Right renal cortex interstitium (tissue), 3 donors: ENCODE measurements at regions not wholly inside any gene's neighbourhood (a gene's known extent, or its start where the extent isn't known, plus 50 kb on each side); places are given as distances from the start of the nearest gene placed in this dataset.
"Not testable (repeated sequence)": the region's sequence is repeated elsewhere in the genome, so short reads cannot be mapped to it uniquely, and the experiment has no call there.

Source experiments
- DNase-seq, 3 donors: peaks; one replicate each; pipeline ENCODE4 v3.0.0-alpha.2; 2013; ENCODE audit warnings: low read depth in 3 of 3, low spot score in 2 of 3

DNA sequence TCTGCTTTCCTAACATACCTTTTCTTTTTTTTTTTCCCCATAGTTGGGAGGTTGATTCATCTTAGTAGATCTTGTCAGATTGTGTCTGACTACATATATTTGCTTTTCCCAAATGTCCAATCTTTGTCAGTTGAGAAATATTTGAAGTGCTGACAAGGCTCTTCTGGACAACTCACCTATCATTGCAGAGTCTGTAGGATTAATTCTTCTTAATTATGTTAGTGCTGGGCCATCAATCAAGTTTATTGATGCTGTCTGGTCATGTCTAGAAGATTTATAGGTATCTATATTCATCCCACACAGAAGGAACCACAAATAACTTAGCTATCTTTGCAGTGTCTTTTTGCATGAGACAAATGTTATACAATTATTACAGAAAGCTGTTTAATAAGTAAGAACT, 310.6 kb downstream of the ACTR3B start:
- DNase-seq: peak in 1 of 3 donors; percentile 43

DNA sequence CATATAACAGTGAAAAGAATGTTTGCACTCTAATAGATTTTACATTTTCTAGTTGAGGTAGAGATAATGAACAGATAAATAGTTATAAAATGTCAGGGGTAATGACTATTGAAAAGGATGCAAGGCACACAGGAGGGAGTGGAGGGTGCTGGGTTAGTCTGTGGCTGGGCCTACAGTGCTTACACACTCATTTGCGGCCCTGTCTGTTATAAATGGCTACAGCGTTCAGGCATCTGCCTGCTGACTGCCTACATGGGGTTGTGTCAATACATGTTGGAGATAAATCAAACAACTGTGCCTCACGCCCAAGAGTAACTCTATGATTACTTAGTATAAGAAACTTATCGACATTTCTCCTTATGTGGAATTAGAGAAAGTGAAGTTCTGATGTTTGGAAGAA, 313.3 kb downstream of the ACTR3B start:
- DNase-seq: no peak

DNA sequence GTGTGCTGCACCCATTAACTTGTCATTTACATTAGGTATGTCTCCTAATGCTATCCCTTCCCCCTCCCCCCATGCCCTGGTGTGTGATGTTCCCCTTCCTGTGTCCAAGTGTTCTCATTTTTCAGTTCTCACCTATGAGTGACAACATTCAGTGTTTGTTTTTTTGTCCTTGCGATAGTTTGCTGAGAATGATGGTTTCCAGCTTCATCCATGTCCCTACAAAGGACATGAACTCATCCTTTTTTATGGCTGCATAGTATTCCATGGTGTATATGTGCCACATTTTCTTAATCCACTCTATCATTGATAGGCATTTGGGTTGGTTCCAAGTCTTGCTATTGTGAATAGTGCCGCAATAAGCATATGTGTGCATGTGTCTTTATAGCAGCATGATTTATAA, 316.7 kb downstream of the ACTR3B start:
- DNase-seq: not testable (repeated sequence)

DNA sequence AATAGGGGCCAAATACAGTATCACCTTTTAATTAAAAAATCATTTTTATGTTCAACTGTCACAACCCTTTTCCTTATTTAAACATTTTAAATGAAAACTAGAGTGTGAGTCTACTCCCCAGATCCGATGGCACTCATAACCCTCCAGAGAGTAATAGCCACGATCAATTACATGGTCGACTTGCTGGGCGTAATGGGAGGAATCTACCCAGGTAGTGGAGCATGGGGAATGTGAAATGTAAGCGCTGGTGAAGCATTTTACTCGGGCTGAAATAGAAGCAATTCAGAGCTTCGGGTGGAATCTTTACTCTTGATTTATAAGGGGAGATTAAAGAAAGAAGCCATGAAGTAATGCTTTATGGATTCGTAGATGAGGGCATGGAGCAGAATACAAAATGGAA, 321.9 kb downstream of the ACTR3B start:
- peak in 2 of 3 donors; percentile 41 to 45 for DNase-seq

DNA sequence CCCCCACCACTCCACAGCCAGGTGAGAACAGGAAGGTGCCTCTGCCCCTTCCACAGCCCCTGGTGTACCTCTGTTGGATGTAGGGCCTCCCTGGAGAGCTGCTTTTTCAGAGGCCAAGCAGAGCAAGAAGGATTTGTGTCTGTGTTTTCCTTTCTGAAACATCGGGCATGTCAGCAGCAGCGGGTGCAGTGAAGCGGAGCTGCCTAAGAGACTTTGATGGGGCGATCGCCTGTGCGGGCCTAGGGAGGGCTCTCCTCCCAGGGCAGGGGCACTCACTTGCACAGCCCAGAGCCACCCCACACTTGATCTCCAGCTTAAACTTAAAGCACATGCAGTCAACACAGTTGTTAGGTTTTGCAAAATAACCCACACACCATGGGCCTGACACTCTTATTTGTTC, 324.7 kb downstream of the ACTR3B start:
- DNase-seq: no peak

DNA sequence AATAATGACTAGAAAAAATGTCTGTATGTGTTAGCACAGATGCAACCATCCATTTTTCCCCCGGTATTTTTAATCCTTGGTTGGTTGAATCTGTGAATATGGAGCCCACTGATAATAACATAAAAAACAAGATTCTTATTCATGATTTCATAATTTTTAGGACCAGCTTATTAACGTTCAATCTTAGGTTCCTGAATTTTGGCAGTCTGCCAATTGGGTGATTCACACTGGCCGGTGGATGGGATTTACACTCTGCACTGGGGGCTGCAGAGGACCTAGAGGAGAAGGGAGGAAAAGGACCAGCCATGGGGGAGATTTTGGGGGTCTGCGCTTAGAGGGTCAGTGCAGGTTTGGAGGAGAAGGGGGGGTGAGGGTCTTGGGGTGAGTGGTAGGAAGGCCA, 327.9 kb downstream of the ACTR3B start:
- DNase-seq: no peak

DNA sequence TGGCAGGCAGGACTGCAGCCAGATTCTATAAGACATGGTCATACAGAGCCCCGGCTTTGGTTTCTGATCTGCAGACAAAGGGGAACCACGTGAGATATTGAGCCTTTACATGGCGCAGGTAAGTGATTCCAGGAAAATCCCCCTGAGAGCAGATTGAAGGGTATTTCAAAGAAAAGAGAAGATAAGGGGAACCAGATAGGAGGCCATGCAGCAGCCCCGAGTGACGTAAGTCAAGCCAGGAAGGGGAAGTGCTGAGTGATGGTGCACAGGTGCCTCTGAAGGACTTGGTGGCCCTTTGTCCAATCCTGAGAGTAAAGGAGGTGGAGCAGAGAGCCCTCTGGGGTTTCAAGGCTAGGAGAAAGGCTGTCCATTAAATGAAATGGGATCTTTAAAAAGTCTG, 329.0 kb downstream of the ACTR3B start:
- no peak for DNase-seq

DNA sequence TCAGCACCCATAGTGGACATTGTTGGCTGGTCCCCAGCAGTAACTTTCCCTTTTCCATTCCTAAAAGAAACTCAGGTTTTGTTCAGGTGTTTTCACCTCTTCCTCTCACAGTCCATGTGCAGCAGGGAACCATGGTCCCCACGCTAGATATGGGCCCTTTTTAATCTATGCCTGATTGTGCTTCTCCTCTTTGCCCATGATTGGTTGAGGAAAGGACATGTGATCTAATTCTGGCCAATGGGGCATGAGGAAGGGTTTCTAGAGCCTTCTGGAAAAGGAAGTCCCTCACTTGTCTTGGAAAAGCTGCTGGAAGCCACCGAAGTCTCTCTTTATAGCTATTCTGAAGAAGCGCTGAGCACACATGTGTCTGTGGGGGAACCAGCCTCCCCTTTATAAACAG, 330.7 kb downstream of the ACTR3B start:
- DNase-seq: no peak

DNA sequence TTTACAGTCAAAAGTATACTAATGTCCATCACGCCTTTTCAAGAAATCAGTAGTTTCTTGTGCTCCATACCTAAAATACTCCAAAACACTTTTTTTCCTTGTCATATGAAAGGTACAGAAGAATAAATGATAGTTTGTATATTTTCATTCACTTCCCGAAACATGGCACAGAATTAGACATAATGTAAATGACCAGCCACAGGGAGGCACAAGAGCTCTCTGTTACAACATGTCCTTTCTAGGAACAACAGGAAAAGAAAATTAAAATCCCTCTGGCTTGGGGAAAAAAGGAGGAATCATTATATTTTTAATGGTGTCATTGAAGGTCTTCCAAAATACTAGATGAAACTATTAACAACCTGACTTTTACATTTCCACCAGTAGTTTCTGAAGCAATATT, 331.2 kb downstream of the ACTR3B start:
- DNase-seq: no peak

DNA sequence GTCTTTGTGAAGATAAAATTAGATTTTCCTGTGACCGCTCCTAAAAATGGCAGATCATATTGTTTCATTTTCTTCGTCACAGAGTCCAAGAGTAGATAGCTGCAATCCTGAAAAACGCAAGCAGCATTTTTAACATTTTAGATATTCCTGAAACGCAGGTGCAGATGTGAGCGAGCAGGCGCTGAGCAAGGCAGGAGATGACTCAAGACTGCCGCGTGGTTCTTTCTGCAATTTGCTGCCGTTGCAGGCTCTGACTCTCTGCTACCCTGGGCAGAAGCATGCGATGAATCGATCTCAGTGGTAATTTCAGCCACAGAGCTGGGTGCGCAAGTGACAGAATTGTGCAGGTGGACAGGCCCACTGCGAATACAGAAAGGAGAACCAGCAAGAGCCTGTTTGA, 331.9 kb downstream of the ACTR3B start:
- DNase-seq: no peak

DNA sequence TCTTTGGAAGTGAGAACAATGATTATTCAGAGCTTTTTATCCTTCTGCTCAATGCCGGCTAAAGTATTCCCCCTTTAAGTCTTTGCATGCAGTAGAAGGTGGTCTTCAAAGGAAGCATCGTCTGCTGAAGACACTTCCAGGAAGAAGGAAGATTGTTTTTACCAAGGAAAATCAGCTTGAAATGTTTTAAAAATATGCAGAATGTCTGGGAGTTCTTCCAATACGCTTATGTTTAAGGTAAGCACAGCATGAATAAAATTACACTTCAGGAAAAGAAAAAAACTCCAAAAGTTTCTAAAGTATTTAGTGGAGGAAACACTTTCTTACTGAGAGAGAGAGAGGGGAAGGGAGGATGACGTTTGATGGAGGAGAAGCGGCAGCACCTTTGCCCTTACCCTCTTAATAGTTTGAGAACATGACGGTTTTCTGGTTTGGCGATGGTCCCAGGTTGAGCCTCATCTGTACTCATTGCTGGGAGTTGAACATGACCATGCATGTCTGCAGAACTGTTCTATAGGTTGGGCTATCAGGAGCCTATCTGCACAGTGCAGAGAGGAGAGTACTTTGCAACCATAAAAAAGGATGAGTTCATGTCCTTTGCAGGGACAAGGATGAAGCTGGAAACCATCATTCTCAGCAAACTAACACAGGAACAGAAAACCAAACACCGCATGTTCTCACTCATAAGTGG, 338.1 kb downstream of the ACTR3B start:
- no peak for DNase-seq

DNA sequence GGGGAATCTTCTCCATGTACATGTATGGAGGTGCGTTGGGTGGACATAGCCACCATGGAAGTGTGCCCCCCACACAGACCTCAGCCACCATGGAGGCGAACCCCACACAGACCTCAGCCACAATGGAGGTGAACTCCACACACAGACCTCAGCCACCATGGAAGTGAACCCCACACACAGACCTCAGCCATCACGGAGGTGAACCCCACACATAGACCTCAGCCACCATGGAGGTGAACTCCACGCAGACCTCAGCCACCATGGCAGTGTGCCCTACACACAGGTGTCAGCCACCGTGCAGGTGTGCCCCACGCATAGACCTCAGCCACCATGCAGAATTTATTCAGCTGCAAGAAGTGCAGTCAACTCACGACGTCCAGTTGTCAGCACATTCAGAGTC, 339.7 kb downstream of the ACTR3B start:
- no peak for DNase-seq

DNA sequence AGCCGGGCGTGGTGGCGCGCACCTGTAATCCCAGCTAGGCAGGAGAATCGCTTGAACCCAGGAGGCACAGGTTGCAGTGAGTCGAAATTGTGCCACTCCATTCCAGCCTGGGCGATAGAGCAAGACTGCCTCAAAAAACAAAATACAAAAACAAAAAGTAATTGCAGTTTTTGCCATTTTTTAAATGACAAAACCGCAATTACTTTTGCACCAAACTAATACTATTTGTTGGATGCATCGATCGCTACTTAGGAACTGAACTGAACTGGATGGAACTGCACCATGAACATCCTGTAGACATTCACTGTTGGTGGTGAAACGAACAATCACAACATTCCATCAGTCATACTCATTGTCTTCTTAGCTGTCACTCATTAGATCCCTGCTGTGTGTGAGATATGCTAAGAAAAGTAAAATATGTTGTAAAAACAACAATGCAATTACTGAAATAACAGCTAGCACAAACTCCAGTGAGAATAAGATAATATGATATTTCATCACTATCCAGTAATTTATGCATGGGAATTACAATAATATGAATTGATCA, 341.2 kb downstream of the ACTR3B start:
- no peak for DNase-seq

DNA sequence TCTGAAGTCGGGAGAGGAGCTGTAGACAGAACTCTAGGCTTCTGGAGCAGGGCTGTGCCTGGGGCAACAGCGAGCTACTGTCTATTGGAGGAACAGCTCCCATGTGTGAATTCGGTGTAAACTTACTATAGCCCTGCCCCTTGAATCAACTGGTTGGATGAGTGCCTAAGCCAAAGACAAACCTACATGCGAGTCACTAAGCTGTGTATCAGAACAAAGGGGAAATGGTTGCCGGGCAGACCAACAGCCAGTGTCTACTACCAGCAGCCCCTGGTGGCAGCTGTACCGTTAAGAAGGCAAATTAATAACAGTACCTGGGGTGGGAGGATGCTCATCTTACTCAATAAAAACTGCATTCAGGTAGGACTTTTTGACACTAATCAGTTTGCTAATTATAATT, 343.6 kb downstream of the ACTR3B start:
- no peak for DNase-seq

DNA sequence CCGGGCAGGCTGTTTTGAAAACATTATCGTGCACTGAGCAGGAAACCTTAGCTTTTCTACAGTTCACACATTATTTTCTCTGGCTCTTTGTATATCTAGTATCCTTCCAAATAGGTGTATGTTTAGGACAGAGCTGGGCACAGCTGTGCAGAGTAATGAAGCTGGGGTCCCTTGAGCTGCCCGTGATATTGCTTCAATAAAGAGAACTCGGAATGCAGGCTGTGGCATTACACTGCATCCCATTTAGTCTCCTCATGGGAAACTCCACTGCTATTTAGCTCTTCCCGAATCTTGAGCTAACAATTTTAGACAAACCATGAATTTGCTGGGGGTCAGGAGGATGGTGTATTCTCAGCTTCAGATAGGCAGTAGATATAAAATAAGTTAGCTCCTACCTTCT, 348.3 kb downstream of the ACTR3B start:
- no peak for DNase-seq

DNA sequence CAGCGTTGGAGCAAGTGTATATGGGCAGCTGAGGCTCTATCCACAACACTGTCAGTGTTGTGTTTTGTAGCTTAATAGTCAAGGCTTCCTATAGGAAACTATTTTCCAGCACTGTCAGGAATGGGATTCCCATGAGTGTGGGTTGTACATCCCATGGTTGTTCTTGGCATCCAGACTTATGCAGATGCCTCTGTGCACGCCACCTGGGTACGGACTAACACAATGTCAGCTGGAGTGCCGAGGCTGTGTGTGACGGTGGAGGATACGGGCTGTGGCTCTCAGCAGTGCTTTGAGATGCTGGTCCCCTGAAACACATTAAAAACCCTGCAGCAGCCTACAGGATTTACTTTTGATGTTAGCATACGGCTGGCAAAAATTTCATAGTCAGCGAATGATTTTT, 350.0 kb downstream of the ACTR3B start:
- DNase-seq: no peak

DNA sequence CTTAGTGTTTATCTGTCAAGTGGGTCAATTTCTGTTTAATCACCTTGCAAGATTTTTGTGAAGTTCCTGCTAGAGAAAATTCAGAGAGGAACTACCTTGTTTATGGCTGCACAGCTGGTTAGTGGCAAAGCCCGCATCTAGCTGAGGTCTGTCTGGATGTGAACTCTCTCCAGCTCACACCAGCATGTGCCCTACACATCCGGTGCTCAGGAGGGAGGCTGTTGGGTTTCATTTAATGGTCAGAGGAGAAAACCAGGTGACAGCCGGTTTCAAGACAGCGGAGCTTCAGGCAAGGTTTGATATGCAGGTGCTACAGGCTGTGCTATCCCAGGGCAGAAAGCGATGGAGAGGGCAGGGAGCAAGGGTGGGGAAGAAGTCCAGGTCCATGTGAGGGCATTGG, 351.1 kb downstream of the ACTR3B start:
- DNase-seq: no peak

DNA sequence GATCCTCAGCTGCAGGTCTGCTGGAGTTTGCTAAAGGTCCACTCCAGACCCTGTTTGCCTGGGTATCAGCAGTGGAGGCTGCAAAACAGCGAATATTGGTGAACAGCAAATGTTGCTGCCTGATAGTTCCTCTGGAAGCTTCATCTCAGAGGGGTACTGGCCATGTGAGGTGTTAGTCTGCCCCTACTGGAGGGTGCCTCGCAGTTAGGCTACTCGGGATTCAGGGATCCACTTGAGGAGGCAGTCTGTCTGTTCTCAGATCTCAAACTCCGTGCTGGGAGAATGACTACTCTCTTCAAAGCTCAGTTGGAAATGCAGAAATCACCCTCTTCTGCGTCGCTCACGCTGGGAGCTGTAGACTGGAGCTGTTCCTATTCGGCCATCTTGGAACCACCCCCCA, 362.7 kb downstream of the ACTR3B start:
- DNase-seq: not testable (repeated sequence)

DNA sequence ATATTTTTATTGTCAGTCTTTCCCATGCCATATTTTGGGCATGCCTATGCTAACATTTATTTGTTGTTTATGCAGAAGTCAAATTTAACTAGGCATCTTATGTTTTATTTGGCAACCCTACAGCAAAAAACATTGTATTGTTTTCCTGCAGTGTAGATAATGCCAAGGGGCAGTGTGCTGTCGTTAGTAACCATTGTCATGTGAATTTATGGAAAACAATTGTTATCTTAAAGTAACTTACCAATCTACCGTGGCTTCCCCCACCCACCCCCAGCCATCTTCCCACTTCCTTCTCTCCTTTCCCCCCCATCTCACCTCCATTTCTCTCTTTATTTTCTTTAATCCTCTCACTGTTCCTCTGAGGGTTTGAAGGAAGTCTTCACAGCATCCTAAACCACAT, 370.5 kb downstream of the ACTR3B start:
- DNase-seq: no peak

DNA sequence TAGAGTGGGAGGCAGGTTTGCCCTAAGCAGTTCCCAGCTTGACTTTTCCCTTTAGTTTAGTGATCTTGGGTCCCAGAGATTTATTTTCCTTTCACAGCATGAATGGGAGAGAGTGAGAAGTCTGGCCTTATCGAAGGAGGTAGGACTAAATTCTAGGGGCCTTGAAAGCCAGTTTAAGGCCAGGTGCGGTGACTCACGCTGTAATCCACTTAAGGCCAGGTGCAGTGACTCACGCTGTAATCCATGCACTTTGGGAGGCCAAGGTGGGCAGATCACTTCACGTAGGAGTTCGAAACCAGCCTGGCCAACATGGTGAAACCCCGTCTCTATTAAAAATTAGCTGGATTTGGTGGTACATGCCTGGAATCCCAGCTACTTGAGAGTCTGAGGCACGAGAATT, 392.2 kb downstream of the ACTR3B start:
- DNase-seq: no peak

DNA sequence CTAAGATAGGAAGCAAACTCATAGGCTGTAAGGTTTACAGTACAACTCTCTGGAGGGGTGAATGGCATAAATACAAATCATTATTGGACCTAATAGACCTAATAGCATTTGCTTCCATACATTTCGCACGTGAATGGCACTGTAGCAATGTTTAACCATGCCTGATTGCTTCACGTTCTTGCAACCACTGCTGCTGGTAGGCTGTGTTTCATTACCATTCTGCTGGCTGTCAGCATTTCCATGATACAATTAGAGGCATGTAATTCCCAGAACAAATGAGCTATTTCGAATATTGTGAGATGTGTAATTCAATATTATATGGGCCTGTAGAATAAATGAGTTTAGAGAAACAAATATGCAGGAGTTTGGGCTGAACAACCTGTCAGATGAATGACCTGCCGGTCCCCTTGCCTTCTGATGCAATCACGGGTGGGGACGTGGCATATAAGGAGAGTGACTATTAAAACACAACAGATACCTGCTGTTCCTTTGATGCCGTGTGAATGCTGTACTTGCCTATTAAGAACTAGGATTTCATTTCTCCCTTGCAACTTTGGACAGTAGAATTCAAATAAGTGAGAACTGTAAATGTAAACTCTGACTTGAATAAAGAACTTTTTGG, 393.4 kb downstream of the ACTR3B start:
- no peak for DNase-seq

DNA sequence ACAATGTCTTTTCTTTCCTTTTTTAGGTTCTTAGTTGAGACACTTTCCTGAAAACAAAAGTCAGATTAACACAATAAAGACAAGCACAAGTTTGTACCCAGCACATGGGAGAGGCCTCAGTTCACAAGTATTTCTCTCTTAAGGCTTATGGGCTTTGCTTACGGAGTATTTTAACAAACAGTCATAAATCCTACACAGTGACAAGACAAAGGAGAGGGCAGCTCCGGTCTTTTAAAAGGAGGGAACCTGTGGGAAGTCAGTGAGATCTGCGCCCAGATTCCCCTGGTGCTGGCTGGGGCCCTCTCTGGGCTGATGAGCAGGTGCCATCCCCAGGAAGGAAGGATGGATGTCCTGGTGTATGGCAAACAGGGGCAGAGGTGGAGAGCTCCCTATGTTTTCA, 398.6 kb downstream of the ACTR3B start:
- DNase-seq: no peak

DNA sequence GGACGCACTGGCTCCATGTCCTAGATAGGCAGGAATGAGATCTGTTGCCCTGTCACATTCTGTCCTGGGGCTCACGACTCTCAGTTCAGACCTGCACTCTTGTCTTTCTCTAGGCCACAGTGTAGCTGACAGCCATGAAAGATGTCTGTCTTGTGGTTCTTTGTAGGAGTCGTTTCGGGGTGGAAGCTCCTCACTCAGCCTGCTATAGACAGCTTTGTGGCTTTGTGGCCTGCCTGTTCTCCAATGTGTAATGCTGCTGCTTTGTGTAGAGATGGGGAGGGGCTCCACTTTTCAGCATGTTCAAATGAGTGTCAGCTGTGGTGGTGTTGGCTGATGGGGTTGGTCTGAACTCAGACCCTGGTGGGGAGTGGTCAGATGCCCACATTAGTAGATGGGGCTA, 410.7 kb downstream of the ACTR3B start:
- no peak for DNase-seq
